ENCODE measurements at regions not wholly inside any gene's neighbourhood (a gene's known extent, or its start where the extent isn't known, plus 50 kb on each side); places are given as distances from the start of the nearest gene placed in this dataset.

DNA sequence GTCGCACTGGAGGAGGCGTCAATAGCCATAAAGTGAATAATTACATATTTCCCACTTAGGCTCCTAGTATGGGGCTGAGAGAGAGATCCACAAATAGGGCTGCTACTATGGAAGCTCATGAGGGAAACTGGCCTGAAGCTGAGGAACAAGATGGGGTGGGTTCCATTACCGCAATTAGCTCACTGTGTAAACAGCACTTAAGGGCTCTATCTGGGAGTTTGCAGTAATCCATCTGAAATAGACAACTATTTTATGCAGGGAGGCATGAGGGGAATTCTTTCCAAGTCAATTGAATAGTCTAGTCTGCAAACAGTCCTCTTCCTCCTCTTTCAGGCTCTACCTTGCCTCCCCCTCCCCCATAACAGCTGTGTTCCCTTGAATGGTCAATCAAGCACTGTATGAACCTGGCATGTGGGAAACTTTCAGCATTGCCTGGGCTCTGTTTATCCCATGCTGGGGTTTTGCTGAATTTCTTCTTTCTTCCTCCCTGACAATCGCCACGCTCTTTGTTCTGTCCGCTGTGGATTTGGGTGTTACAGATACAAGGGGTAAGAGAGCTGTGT lies 56.1 kb upstream of the MAF start:
- Mint-ChIP-seq H3K4me3 (no peak overlapping the region), H3K4me1 (peaks cover 5% of the 10 kb centered on the region; the same call in 1 of the 2 replicates), H3K27me3 (ENCODE audit: low read depth) (no peaks in the 10 kb centered on the region), H3K9me3 (peaks cover 12% of the 10 kb centered on the region), H3K27ac (no peak overlapping the region), H3K36me3 (peaks cover under 1% of the 10 kb centered on the region)
- ChIA-PET CTCF (no interaction called here), POLR2A (no interaction called here)
- ATAC-seq (no peak), DNase-seq (ENCODE audit: low spot score) (no peak)
- no peak for TF ChIP-seq NFATC4 (CRISPR knock-in tag; IDR thresholded peaks at IDR 0.05)

- DNase-seq (ENCODE audit: low spot score) (no peak), ATAC-seq (no peak)
- POLR2A ChIA-PET: no interaction called here
- TF ChIP-seq ZNF671 (CRISPR knock-in tag; IDR thresholded peaks at IDR 0.05) (no peak), NFE2L1 (CRISPR knock-in tag; IDR thresholded peaks at IDR 0.05) (no peak), SMAD3 (CRISPR knock-in tag; IDR thresholded peaks at IDR 0.05; ENCODE audit: borderline replicate concordance) (no peak), IRF2 (CRISPR knock-in tag; IDR thresholded peaks at IDR 0.05; ENCODE audit: borderline replicate concordance, low read depth) (no peak), MXD4 (CRISPR knock-in tag; IDR thresholded peaks at IDR 0.05; ENCODE audit: borderline replicate concordance) (no peak), NR3C1 (CRISPR knock-in tag; conservative IDR thresholded peaks at IDR 0.05; ENCODE audit: low read depth) (no peak), ZNF232 (CRISPR knock-in tag; IDR thresholded peaks at IDR 0.05) (no peak), ZNF317 (CRISPR knock-in tag; IDR thresholded peaks at IDR 0.05; ENCODE audit: borderline replicate concordance, low read depth) (no peak), CDX4 (CRISPR knock-in tag; IDR thresholded peaks at IDR 0.05; ENCODE audit: borderline replicate concordance) (no peak), MYBL2 (CRISPR knock-in tag; IDR thresholded peaks at IDR 0.05) (no peak), ZNF416 (CRISPR knock-in tag; IDR thresholded peaks at IDR 0.05) (no peak), FOXJ3 (CRISPR knock-in tag; IDR thresholded peaks at IDR 0.05; ENCODE audit: borderline replicate concordance) (no peak), ZNF281 (CRISPR knock-in tag; IDR thresholded peaks at IDR 0.05) (no peak), RORB (CRISPR knock-in tag; IDR thresholded peaks at IDR 0.05) (no peak), GRHL2 (CRISPR knock-in tag; IDR thresholded peaks at IDR 0.05; ENCODE audit: insufficient replicate concordance, severe bottlenecking) (no peak), ZNF425 (CRISPR knock-in tag; conservative IDR thresholded peaks at IDR 0.05) (no peak), ELF4 (CRISPR knock-in tag; IDR thresholded peaks at IDR 0.05; ENCODE audit: low read depth) (no peak), GTF2I (CRISPR knock-in tag; conservative IDR thresholded peaks at IDR 0.05) (no peak)
- TF ChIP-seq, protein P1, sequence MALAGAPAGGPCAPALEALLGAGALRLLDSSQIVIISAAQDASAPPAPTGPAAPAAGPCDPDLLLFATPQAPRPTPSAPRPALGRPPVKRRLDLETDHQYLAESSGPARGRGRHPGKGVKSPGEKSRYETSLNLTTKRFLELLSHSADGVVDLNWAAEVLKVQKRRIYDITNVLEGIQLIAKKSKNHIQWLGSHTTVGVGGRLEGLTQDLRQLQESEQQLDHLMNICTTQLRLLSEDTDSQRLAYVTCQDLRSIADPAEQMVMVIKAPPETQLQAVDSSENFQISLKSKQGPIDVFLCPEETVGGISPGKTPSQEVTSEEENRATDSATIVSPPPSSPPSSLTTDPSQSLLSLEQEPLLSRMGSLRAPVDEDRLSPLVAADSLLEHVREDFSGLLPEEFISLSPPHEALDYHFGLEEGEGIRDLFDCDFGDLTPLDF (CRISPR knock-in tag; IDR thresholded peaks at IDR 0.05): no peak
- Mint-ChIP-seq H3K4me1 (peaks cover 9% of the 10 kb centered on the region; the same call in 1 of the 2 replicates), H3K4me3 (no peak overlapping the region), H3K9me3 (no peaks in the 10 kb centered on the region), H3K36me3 (no peaks in the 10 kb centered on the region), H3K27ac (no peak overlapping the region), H3K27me3 (ENCODE audit: low read depth) (no peaks in the 10 kb centered on the region; the same call in 1 of the 2 replicates)
- CTCF ChIA-PET: no interaction called here
Observed at GRCh38 chr16:79653373-79653891, 52.9 kb upstream of the MAF start.

Data from WTC11 (cell line).